Parathyroid adenoma (tissue), 2 donors: ENCODE measurements at regions not wholly inside any gene's neighbourhood (a gene's known extent, or its start where the extent isn't known, plus 50 kb on each side); places are given as distances from the start of the nearest gene placed in this dataset.

Experiments
- H2AFZ ChIP-seq: fragments of 300-600 bp; sonication (generic); one replicate; pipeline ENCODE4 v1.7.0; 2017; ENCODE audit warnings: antibody characterized with exemption, mild to moderate bottlenecking
- H3K27ac ChIP-seq: fragments of 300-600 bp; sonication (generic); one replicate; pipeline ENCODE4 v1.7.0; 2017
- H3K27me3 ChIP-seq: fragments of 300-600 bp; sonication (generic); one replicate; pipeline ENCODE4 v1.7.0; 2017; ENCODE audit warnings: low read length; ENCODE audit not compliant: control insufficient read depth, insufficient read depth
- H3K36me3 ChIP-seq: fragments of 300-600 bp; sonication (generic); one replicate; pipeline ENCODE4 v1.7.0; 2017; ENCODE audit warnings: low read length; ENCODE audit not compliant: control insufficient read depth, insufficient read depth
- H3K4me1 ChIP-seq: fragments of 300-600 bp; sonication (generic); one replicate; pipeline ENCODE4 v1.7.0; 2017; ENCODE audit warnings: control low read depth
- H3K4me2 ChIP-seq: fragments of 300-600 bp; sonication (generic); one replicate; pipeline ENCODE4 v1.7.0; 2017; ENCODE audit warnings: low read length
- H3K4me3 ChIP-seq: fragments of 300-600 bp; sonication (generic); one replicate; pipeline ENCODE4 v1.7.0; 2017; ENCODE audit warnings: low read depth, low read length
- H3K79me2 ChIP-seq: fragments of 300-600 bp; sonication (generic); one replicate; pipeline ENCODE4 v1.7.0; 2017; ENCODE audit warnings: control low read depth
- H3K9ac ChIP-seq: fragments of 300-600 bp; sonication (generic); one replicate; pipeline ENCODE4 v1.7.0; 2017; ENCODE audit warnings: mild to moderate bottlenecking
- H3K9me3 ChIP-seq: fragments of 300-600 bp; sonication (generic); one replicate; pipeline ENCODE4 v1.7.0; 2017; ENCODE audit warnings: low read length; ENCODE audit not compliant: control insufficient read depth
- CTCF ChIP-seq: fragments of 300-600 bp; sonication (generic); IDR thresholded peaks from one replicate; pipeline ENCODE4 v1.7.0; 2017; ENCODE audit warnings: antibody characterized with exemption, mild to moderate bottlenecking
- donor health status: primary hyperparathyroidism.

GRCh38 chr10:131777921-131778320, 122.9 kb upstream of the PPP2R2D start:
- H3K27ac ChIP-seq, result no peak overlapping the region
- no peak for TF ChIP-seq CTCF
- H3K4me2 ChIP-seq, result no peak overlapping the region
- no peak overlapping the region for H2AFZ ChIP-seq
- no peaks in the 10 kb centered on the region for H3K9me3 ChIP-seq
- no peaks in the 10 kb centered on the region for H3K36me3 ChIP-seq
- H3K4me3 ChIP-seq, result no peak overlapping the region
- H3K4me1 ChIP-seq, result no peaks in the 10 kb centered on the region
- no peak overlapping the region for H3K9ac ChIP-seq
- H3K79me2 ChIP-seq, result no peaks in the 10 kb centered on the region
- H3K27me3 ChIP-seq, result no peaks in the 10 kb centered on the region

GRCh38 chr10:131778385-131778784, 122.4 kb upstream of the PPP2R2D start:
- H3K9me3 ChIP-seq, result no peaks in the 10 kb centered on the region
- no peaks in the 10 kb centered on the region for H3K4me1 ChIP-seq
- no peak overlapping the region for H2AFZ ChIP-seq
- no peak overlapping the region for H3K27ac ChIP-seq
- H3K36me3 ChIP-seq, result no peaks in the 10 kb centered on the region
- TF ChIP-seq CTCF, result no peak
- no peak overlapping the region for H3K4me3 ChIP-seq
- H3K79me2 ChIP-seq, result no peaks in the 10 kb centered on the region
- no peak overlapping the region for H3K9ac ChIP-seq
- no peaks in the 10 kb centered on the region for H3K27me3 ChIP-seq
- no peak overlapping the region for H3K4me2 ChIP-seq

GRCh38 chr10:131778842-131779241, 122.0 kb upstream of the PPP2R2D start:
- no peaks in the 10 kb centered on the region for H3K36me3 ChIP-seq
- no peaks in the 10 kb centered on the region for H3K79me2 ChIP-seq
- no peak overlapping the region for H3K4me3 ChIP-seq
- H3K27ac ChIP-seq, result no peak overlapping the region
- H2AFZ ChIP-seq, result no peak overlapping the region
- H3K4me1 ChIP-seq, result no peaks in the 10 kb centered on the region
- H3K9ac ChIP-seq, result no peak overlapping the region
- TF ChIP-seq CTCF, result no peak
- H3K27me3 ChIP-seq, result no peaks in the 10 kb centered on the region
- H3K9me3 ChIP-seq, result no peaks in the 10 kb centered on the region
- H3K4me2 ChIP-seq, result no peak overlapping the region

- H3K36me3 ChIP-seq, result no peaks in the 10 kb centered on the region
- H3K4me2 ChIP-seq, result no peak overlapping the region
- H3K27ac ChIP-seq, result no peak overlapping the region
- no peak for TF ChIP-seq CTCF
- H3K27me3 ChIP-seq, result no peaks in the 10 kb centered on the region
- no peaks in the 10 kb centered on the region for H3K9me3 ChIP-seq
- H3K79me2 ChIP-seq, result no peaks in the 10 kb centered on the region
- no peak overlapping the region for H2AFZ ChIP-seq
- H3K4me3 ChIP-seq, result no peak overlapping the region
- H3K4me1 ChIP-seq, result no peaks in the 10 kb centered on the region
- no peak overlapping the region for H3K9ac ChIP-seq
These were observed 121.0 kb upstream of the PPP2R2D start for GRCh38 chr10:131779661-131780394.

GRCh38 chr10:131781076-131781475, 119.7 kb upstream of the PPP2R2D start:
- H3K79me2 ChIP-seq, result no peaks in the 10 kb centered on the region
- no peak overlapping the region for H3K4me3 ChIP-seq
- no peaks in the 10 kb centered on the region for H3K36me3 ChIP-seq
- no peaks in the 10 kb centered on the region for H3K9me3 ChIP-seq
- no peak overlapping the region for H3K9ac ChIP-seq
- no peaks in the 10 kb centered on the region for H3K4me1 ChIP-seq
- TF ChIP-seq CTCF, result no peak
- H3K27me3 ChIP-seq, result no peaks in the 10 kb centered on the region
- no peak overlapping the region for H2AFZ ChIP-seq
- H3K4me2 ChIP-seq, result no peak overlapping the region
- H3K27ac ChIP-seq, result no peak overlapping the region
